ENCODE measurements at regions not wholly inside any gene's neighbourhood (a gene's known extent, or its start where the extent isn't known, plus 50 kb on each side); places are given as distances from the start of the nearest gene placed in this dataset.

DNA sequence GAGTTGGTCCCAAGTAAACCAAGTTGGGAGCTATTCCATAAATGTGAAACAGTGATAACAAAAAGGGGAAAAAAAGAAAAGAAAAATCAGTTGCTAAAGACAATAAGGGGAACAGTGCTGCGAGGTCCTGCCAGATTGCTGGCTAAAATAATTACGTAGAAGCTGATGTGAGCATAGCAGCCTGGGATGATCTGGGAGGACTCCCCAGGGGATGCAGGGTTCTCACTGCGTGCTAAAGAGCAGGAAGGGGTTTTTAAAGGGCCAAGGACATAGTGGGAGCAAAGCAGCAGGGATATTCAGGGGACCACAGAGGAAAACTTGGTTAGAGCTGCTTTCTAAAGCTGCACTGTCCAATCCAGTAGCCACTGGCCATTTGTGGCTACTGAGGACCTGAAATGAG is 133.0 kb upstream of the UMPS start:
- intact Hi-C loops (cut with micrococcal nuclease), result no loop called here
- Mint-ChIP-seq H3K9me3 (ENCODE audit: unreplicated experiment) (no peaks in the 10 kb centered on the region), H3K27me3 (ENCODE audit: insufficient read depth, unreplicated experiment) (peaks cover 10% of the 10 kb centered on the region), H3K36me3 (ENCODE audit: insufficient read depth, unreplicated experiment) (no peaks in the 10 kb centered on the region), H3K4me1 (ENCODE audit: insufficient read depth, unreplicated experiment) (peaks cover 21% of the 10 kb centered on the region), H3K27ac (ENCODE audit: low read depth, unreplicated experiment) (no peak overlapping the region), H3K4me3 (ENCODE audit: unreplicated experiment) (no peak overlapping the region)
- ChIA-PET POLR2A (no interaction called here), CTCF (interaction anchor here (0.6 to 1.4 kb wide), 6 partner anchors 23 to 337 kb away, joined by 3 to 4 read pairs (median 3); partner anchors contain the start of gene MUC13)
- no peak for DNase-seq (ENCODE audit: unreplicated experiment)
- BruUV-seq (replicated peaks), result no TSS peak
- TF ChIP-seq, protein P1, sequence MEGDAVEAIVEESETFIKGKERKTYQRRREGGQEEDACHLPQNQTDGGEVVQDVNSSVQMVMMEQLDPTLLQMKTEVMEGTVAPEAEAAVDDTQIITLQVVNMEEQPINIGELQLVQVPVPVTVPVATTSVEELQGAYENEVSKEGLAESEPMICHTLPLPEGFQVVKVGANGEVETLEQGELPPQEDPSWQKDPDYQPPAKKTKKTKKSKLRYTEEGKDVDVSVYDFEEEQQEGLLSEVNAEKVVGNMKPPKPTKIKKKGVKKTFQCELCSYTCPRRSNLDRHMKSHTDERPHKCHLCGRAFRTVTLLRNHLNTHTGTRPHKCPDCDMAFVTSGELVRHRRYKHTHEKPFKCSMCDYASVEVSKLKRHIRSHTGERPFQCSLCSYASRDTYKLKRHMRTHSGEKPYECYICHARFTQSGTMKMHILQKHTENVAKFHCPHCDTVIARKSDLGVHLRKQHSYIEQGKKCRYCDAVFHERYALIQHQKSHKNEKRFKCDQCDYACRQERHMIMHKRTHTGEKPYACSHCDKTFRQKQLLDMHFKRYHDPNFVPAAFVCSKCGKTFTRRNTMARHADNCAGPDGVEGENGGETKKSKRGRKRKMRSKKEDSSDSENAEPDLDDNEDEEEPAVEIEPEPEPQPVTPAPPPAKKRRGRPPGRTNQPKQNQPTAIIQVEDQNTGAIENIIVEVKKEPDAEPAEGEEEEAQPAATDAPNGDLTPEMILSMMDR (IDR thresholded peaks at IDR 0.05; ENCODE audit: unreplicated experiment), result no peak

DNA sequence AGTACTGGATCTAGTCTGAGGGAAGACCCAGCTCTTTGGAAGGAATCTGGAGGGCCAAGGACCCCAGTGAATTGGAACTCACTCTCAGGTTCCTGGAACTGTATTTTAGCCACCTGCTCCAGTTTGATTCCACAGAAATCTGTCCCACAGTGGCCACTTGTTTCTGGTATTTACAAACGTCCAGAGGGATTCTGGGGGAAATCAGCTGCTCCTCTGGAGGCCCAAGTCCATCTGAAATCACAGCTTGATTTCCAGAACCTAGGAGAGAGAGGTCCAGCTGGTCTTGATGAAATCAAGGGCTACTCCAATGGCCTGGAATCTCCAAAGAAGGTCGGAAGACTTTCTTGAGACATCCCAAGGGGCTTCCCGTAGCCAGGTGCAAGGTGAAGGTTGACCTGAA is 132.3 kb upstream of the UMPS start:
- intact Hi-C loops (cut with micrococcal nuclease), result no loop called here
- BruUV-seq (replicated peaks), result no TSS peak
- no peak overlapping the region for H3K4me3 Mint-ChIP-seq (ENCODE audit: unreplicated experiment)
- POLR2A ChIA-PET, result no interaction called here
- no peak overlapping the region for H3K27ac Mint-ChIP-seq (ENCODE audit: low read depth, unreplicated experiment)
- TF ChIP-seq, protein P1 (IDR thresholded peaks at IDR 0.05; ENCODE audit: unreplicated experiment), result no peak
- H3K9me3 Mint-ChIP-seq (ENCODE audit: unreplicated experiment), result no peaks in the 10 kb centered on the region
- no peak for DNase-seq (ENCODE audit: unreplicated experiment)
- CTCF ChIA-PET, result interaction anchor here (0.7 to 1.4 kb wide), 5 partner anchors 22 to 89 kb away, joined by 3 to 4 read pairs (median 3); no protein-coding TSS in a partner anchor
- peaks cover 11% of the 10 kb centered on the region for H3K27me3 Mint-ChIP-seq (ENCODE audit: insufficient read depth, unreplicated experiment)
- peaks cover 21% of the 10 kb centered on the region for H3K4me1 Mint-ChIP-seq (ENCODE audit: insufficient read depth, unreplicated experiment)
- H3K36me3 Mint-ChIP-seq (ENCODE audit: insufficient read depth, unreplicated experiment), result no peaks in the 10 kb centered on the region

DNA sequence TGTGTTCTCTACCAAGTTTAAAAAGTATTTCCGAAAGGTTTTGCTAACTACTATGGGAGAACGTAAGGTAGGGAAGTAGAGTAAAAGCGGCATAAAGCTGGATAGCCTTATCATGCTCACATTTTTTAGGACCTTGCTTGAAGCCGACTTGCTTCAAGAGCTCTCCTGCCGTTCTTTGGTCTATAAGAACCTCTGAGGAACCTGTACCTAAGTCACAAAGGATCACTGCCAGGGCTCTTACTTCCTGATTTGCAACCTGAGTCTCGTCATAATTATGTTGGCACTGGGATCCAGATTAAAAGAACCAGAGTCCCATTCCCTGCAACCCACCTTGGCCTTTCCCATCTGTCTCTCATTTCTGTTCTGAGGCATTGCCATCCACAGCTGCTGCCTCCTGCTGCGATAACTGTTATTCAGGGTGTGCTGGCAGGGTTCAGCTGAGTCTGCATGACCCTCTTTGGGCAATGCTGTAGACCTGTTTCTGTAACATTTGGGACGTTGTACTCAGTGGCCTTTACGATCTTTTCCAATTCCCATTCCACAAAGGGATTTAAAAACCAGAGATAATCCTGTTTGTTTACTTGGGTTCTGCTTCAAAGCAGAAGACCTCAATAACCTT is 131.0 kb upstream of the UMPS start:
- Mint-ChIP-seq H3K9me3 (ENCODE audit: unreplicated experiment) (no peaks in the 10 kb centered on the region), H3K27ac (ENCODE audit: low read depth, unreplicated experiment) (no peak overlapping the region), H3K27me3 (ENCODE audit: insufficient read depth, unreplicated experiment) (peaks cover 20% of the 10 kb centered on the region), H3K36me3 (ENCODE audit: insufficient read depth, unreplicated experiment) (no peaks in the 10 kb centered on the region), H3K4me3 (ENCODE audit: unreplicated experiment) (no peak overlapping the region), H3K4me1 (ENCODE audit: insufficient read depth, unreplicated experiment) (peaks cover 21% of the 10 kb centered on the region)
- intact Hi-C loops (cut with micrococcal nuclease), result no loop called here
- POLR2A ChIA-PET, result interaction anchor here (0.7 kb wide), 1 partner anchor 28 kb away, joined by 3 read pairs; no protein-coding TSS in a partner anchor
- TF ChIP-seq, protein P1 (IDR thresholded peaks at IDR 0.05; ENCODE audit: unreplicated experiment), result no peak
- DNase-seq (ENCODE audit: unreplicated experiment), result no peak
- CTCF ChIA-PET, result interaction anchor here (0.5 to 3.9 kb wide), 4 partner anchors 33 to 162 kb away, joined by 5 to 16 read pairs (median 9); no protein-coding TSS in a partner anchor
- BruUV-seq (replicated peaks), result no TSS peak

DNA sequence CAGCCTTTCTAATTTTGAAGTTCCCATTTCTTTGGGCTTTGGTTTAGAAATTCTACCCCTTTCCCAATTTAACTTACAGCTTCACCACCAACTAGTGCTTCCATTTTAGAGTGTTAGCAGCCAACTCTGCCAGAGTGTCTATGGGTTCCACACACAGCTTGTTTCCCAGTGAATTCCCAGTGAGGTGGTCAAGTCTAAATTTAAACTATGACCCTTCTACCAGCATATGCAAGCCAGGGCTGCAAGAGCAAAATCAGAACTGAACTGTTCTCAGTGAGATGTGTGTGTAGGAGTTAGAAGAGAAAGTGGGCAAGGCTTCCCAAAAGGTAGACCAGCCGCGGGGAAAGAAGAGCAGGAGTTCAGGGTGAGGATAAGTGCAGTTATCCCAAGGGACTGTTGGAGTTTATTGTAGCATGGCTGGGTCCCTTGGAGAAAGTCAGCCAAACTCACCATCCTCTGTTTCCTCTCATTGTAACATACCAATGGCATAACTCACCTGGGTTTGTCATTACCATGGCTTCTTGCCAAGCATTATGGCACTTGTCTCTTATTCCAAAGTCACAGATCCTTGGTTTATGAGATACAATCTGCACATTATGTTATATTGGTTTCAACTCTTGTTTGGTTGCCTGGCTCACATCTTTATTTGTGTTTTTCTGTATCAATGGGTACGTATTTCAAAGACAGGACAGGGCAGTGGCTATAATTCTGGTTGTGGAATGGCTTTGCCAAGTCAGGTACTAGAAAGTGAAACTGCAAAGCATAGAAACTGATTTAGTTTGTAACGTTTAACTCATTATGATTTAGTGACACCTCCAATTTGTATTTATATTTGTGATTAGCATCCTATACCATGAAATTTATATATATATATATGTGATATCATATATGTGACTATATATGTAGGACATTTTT is 130.2 kb upstream of the UMPS start:
- no TSS peak for BruUV-seq (replicated peaks)
- peaks cover 21% of the 10 kb centered on the region for H3K4me1 Mint-ChIP-seq (ENCODE audit: insufficient read depth, unreplicated experiment)
- POLR2A ChIA-PET, result interaction anchor here (0.7 to 1.5 kb wide), 4 partner anchors 22 to 130 kb away, joined by 3 to 5 read pairs (median 4); partner anchors contain the start of gene UMPS
- no peak overlapping the region for H3K27ac Mint-ChIP-seq (ENCODE audit: low read depth, unreplicated experiment)
- peaks cover 20% of the 10 kb centered on the region for H3K27me3 Mint-ChIP-seq (ENCODE audit: insufficient read depth, unreplicated experiment)
- CTCF ChIA-PET, result interaction anchor here (1.0 to 3.9 kb wide), 3 partner anchors 34 to 89 kb away, joined by 6 to 16 read pairs (median 12); no protein-coding TSS in a partner anchor
- H3K4me3 Mint-ChIP-seq (ENCODE audit: unreplicated experiment), result no peak overlapping the region
- DNase-seq (ENCODE audit: unreplicated experiment), result peak; percentile 60
- TF ChIP-seq, protein P1 (IDR thresholded peaks at IDR 0.05; ENCODE audit: unreplicated experiment), result no peak
- no peaks in the 10 kb centered on the region for H3K36me3 Mint-ChIP-seq (ENCODE audit: insufficient read depth, unreplicated experiment)
- intact Hi-C loops (cut with micrococcal nuclease), result no loop called here
- no peaks in the 10 kb centered on the region for H3K9me3 Mint-ChIP-seq (ENCODE audit: unreplicated experiment)

Data from MCF 10A (cell line).